ENCODE measurements at regions not wholly inside any gene's neighbourhood (a gene's known extent, or its start where the extent isn't known, plus 50 kb on each side); places are given as distances from the start of the nearest gene placed in this dataset.

GRCh38 chr5:2355859-2356258, 395.6 kb downstream of the IRX2 start:
- no peak for TF ChIP-seq CTCF (conservative IDR thresholded peaks at IDR 0.05; ENCODE audit: low read depth in 2 of 2)
- TF ChIP-seq EZH2 (IDR thresholded peaks at IDR 0.05; ENCODE audit: low read depth, unreplicated experiment) = no peak
- TF ChIP-seq, protein P1, sequence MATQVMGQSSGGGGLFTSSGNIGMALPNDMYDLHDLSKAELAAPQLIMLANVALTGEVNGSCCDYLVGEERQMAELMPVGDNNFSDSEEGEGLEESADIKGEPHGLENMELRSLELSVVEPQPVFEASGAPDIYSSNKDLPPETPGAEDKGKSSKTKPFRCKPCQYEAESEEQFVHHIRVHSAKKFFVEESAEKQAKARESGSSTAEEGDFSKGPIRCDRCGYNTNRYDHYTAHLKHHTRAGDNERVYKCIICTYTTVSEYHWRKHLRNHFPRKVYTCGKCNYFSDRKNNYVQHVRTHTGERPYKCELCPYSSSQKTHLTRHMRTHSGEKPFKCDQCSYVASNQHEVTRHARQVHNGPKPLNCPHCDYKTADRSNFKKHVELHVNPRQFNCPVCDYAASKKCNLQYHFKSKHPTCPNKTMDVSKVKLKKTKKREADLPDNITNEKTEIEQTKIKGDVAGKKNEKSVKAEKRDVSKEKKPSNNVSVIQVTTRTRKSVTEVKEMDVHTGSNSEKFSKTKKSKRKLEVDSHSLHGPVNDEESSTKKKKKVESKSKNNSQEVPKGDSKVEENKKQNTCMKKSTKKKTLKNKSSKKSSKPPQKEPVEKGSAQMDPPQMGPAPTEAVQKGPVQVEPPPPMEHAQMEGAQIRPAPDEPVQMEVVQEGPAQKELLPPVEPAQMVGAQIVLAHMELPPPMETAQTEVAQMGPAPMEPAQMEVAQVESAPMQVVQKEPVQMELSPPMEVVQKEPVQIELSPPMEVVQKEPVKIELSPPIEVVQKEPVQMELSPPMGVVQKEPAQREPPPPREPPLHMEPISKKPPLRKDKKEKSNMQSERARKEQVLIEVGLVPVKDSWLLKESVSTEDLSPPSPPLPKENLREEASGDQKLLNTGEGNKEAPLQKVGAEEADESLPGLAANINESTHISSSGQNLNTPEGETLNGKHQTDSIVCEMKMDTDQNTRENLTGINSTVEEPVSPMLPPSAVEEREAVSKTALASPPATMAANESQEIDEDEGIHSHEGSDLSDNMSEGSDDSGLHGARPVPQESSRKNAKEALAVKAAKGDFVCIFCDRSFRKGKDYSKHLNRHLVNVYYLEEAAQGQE (IDR thresholded peaks at IDR 0.05; ENCODE audit: unreplicated experiment) = no peak

All from GM23338 (cell line).